ENCODE measurements at regions not wholly inside any gene's neighbourhood (a gene's known extent, or its start where the extent isn't known, plus 50 kb on each side); places are given as distances from the start of the nearest gene placed in this dataset.

GRCh38 chr3:145055375-145056076 is 1083.9 kb downstream of the DIPK2A start:
- no peak for TF ChIP-seq CTCF (IDR thresholded peaks at IDR 0.05)
- Histone ChIP-seq H3K4me1 (no peaks in the 10 kb centered on the region), H3K27ac (no peak overlapping the region), H3K36me3 (no peaks in the 10 kb centered on the region), H3K9me3 (no peaks in the 10 kb centered on the region), H3K27me3 (no peaks in the 10 kb centered on the region), H3K4me3 (no peak overlapping the region)
- 36 to 43% methylated on average over 1 of the region's 1 CpG for WGBS, 2 donors
- intact Hi-C loops (cut with DNase I), result no loop called here
- DNase-seq, result no peak
- ATAC-seq, result no peak
- FAIRE-seq, result no peak

- intact Hi-C loops (cut with DNase I), result no loop called here
- Histone ChIP-seq H3K27me3 (no peaks in the 10 kb centered on the region), H3K36me3 (no peaks in the 10 kb centered on the region), H3K4me3 (no peak overlapping the region), H3K9me3 (no peaks in the 10 kb centered on the region), H3K4me1 (no peaks in the 10 kb centered on the region), H3K27ac (no peak overlapping the region)
- TF ChIP-seq CTCF (IDR thresholded peaks at IDR 0.05), result no peak
- WGBS, 2 donors, result 84 to 87% methylated on average over 1 of the region's 1 CpG
- DNase-seq (no peak), FAIRE-seq (no peak), ATAC-seq (no peak)
Observed at GRCh38 chr3:145058483-145058882, 1086.9 kb downstream of the DIPK2A start.

- intact Hi-C loops (cut with DNase I), result no loop called here
- no peak overlapping the region for H3K4me3 ChIP-seq
- DNase-seq (no peak), FAIRE-seq (no peak), ATAC-seq (no peak)
- no peak for TF ChIP-seq CTCF (IDR thresholded peaks at IDR 0.05)
- H3K27ac ChIP-seq, result no peak overlapping the region
- H3K36me3 ChIP-seq, result no peaks in the 10 kb centered on the region
- WGBS, 2 donors, result 68 to 73% methylated on average over 5 of the region's 5 CpGs
- no peaks in the 10 kb centered on the region for H3K9me3 ChIP-seq
- H3K27me3 ChIP-seq, result no peaks in the 10 kb centered on the region
- H3K4me1 ChIP-seq, result no peaks in the 10 kb centered on the region
Observed at GRCh38 chr3:145063616-145064015, 1092.0 kb downstream of the DIPK2A start.

- ATAC-seq (no peak), DNase-seq (no peak), FAIRE-seq (no peak)
- Histone ChIP-seq H3K4me1 (no peaks in the 10 kb centered on the region), H3K36me3 (no peaks in the 10 kb centered on the region), H3K9me3 (no peaks in the 10 kb centered on the region), H3K27me3 (no peaks in the 10 kb centered on the region), H3K4me3 (no peak overlapping the region), H3K27ac (no peak overlapping the region)
- WGBS, 2 donors, result 70 to 73% methylated on average over 2 of the region's 2 CpGs
- no peak for TF ChIP-seq CTCF (IDR thresholded peaks at IDR 0.05)
- intact Hi-C loops (cut with DNase I), result no loop called here
Observed at GRCh38 chr3:145070795-145071194, 1090.2 kb downstream of the PLOD2 start.

GRCh38 chr3:145079436-145079835 is 1081.5 kb downstream of the PLOD2 start:
- WGBS, 2 donors, result 80 to 84% methylated on average over 2 of the region's 2 CpGs
- no peak for ATAC-seq
- intact Hi-C loops (cut with DNase I), result no loop called here

More at GRCh38 chr3:145079436-145079835, 1081.5 kb downstream of the PLOD2 start:
- H3K4me1 ChIP-seq, result no peaks in the 10 kb centered on the region
- H3K9me3 ChIP-seq, result no peaks in the 10 kb centered on the region
- no peak for FAIRE-seq
- no peak overlapping the region for H3K27ac ChIP-seq
- DNase-seq, result no peak
- H3K27me3 ChIP-seq, result peaks cover 0 to 4% (median 0%) of the 10 kb centered on the region in 4 donors
- no peak for TF ChIP-seq CTCF (IDR thresholded peaks at IDR 0.05)
- H3K36me3 ChIP-seq, result no peaks in the 10 kb centered on the region
- no peak overlapping the region for H3K4me3 ChIP-seq
